Peyer's patch (tissue), 4 donors: ENCODE measurements at regions not wholly inside any gene's neighbourhood (a gene's known extent, or its start where the extent isn't known, plus 50 kb on each side); places are given as distances from the start of the nearest gene placed in this dataset.

Experiments
- CTCF ChIP-seq, 6 experiments: fragments of 450-650 bp in 4 of 6; fragments of 200-600 bp in 2 of 6; sonication (generic) in 1 of 6; IDR thresholded peaks; one replicate each; pipeline ENCODE4 v1.5.1; 2017 to 2019; ENCODE audit warnings: antibody characterized with exemption in 6 of 6, mild to moderate bottlenecking in 3 of 6, moderate library complexity in 1 of 6
- POLR2A ChIP-seq, 2 donors: fragments of 450-650 bp; IDR thresholded peaks; one replicate each; pipeline ENCODE4 v1.5.1; 2017; ENCODE audit warnings: antibody characterized with exemption in 2 of 2, mild to moderate bottlenecking in 2 of 2, moderate library complexity in 2 of 2

- TF ChIP-seq CTCF (IDR thresholded peaks at IDR 0.05) (no peak), POLR2A (IDR thresholded peaks at IDR 0.05) (no peak)
Observed at GRCh38 chr21:16983420-16983819, 529.4 kb upstream of the CXADR start.
